ENCODE measurements at regions not wholly inside any gene's neighbourhood (a gene's known extent, or its start where the extent isn't known, plus 50 kb on each side); places are given as distances from the start of the nearest gene placed in this dataset.

DNA sequence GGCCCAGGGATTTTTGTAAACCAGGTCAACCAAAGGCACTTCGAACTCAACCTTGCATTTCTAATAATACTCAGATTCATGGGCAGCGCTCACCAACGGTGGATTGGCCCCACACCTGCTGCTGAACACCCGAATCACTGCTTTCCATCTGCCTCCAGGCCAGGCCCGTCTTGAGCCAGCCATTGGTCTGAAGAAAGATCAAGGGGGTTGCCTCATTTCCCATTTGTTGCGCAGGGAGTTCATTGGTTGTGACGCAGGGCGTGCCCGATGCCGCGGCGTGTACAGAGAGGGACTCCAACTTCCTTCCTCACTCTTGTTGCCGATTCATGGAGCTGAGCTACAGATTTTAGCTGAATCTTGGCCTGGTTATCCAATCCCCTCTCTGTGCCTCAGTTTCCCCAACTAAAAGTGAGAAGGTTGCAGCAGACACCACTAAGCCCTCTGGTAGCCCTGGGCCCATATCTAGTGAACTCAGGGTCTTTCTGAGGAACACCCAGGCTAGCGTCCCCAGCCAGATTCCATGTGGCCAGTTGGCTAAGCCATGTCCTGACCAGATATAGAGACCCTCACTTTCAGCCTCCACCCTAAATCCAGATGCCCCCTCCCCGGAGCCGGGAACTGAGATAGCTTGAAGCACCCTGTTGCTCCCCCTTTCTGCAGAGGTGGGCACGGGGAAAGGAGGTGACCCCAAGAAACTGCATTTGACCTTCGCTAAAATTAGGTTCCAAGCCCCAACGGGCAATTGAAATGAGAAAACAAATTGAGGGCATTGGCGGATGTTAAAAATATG, 60.9 kb upstream of the HPCAL1 start:
- intact Hi-C loops (cut with micrococcal nuclease), result no loop called here
- H3K79me2 ChIP-seq (ENCODE audit: control insufficient read depth, insufficient read depth, low read length), result no peaks in the 10 kb centered on the region
- H3K27ac ChIP-seq (ENCODE audit: low read length in 2 of 2), result no peak overlapping the region
- peaks cover 1 to 5% of the 10 kb centered on the region in 2 donors for H3K4me1 ChIP-seq (ENCODE audit: control insufficient read depth in 2 of 2, insufficient read depth in 2 of 2, low read length in 2 of 2)
- no peak overlapping the region for H3K4me2 ChIP-seq (replicated peaks; ENCODE audit: low read depth, low read length, poor library complexity, severe bottlenecking)
- no peaks in the 10 kb centered on the region for H3K36me3 ChIP-seq (replicated peaks in 1 of 2; ENCODE audit: control extremely low read depth in 1 of 2, control insufficient read depth in 1 of 2, extremely low read depth in 1 of 2, insufficient read depth in 2 of 2, low read length in 1 of 2)
- H3K9me3 Mint-ChIP-seq (ENCODE audit: insufficient read depth), result no peaks in the 10 kb centered on the region
- H3K27ac Mint-ChIP-seq, result no peak overlapping the region
- H3K4me3 ChIP-seq (ENCODE audit: control extremely low read depth in 1 of 5, extremely low read depth in 1 of 5, insufficient read depth in 1 of 5, low read depth in 2 of 5, low read length in 4 of 5), result no peak overlapping the region
- TF ChIP-seq EZH2 (IDR thresholded peaks at IDR 0.05; ENCODE audit: borderline replicate concordance, insufficient read depth, low read depth, low read length, poor library complexity, severe bottlenecking) (no peak), CTCF (IDR thresholded peaks at IDR 0.05) (no peak)
- no peak for DNase-seq
- 85% methylated on average over 19 of the region's 20 CpGs for WGBS (ENCODE audit: insufficient coverage)
- ATAC-seq (ENCODE audit: low read depth), result no peak
- POLR2A ChIA-PET, result no interaction called here
- H2AFZ ChIP-seq (ENCODE audit: insufficient read depth, low read depth, low read length, poor library complexity, severe bottlenecking), result no peak overlapping the region
- no peaks in the 10 kb centered on the region for H3K9me3 ChIP-seq (ENCODE audit: control extremely low read depth in 1 of 3, control insufficient read depth in 2 of 3, insufficient read depth in 1 of 3, low read length in 2 of 3)
- H3K27me3 ChIP-seq (replicated peaks in 1 of 4; ENCODE audit: control extremely low read depth in 1 of 4, control insufficient read depth in 3 of 4, insufficient read depth in 4 of 4, low read length in 3 of 4), result peaks cover 0 to 9% (median 0%) of the 10 kb centered on the region in 4 experiments
- no peak overlapping the region for H3K9ac ChIP-seq (ENCODE audit: low read length)
- H3K27me3 Mint-ChIP-seq, result peaks cover 4% of the 10 kb centered on the region
- H3K4me1 Mint-ChIP-seq, result no peaks in the 10 kb centered on the region
- CTCF ChIA-PET, result no interaction called here
- H4K20me1 ChIP-seq (ENCODE audit: control insufficient read depth, insufficient read depth, low read length, poor library complexity, severe bottlenecking), result no peaks in the 10 kb centered on the region
- H3K4me3 Mint-ChIP-seq, result no peak overlapping the region

GRCh38 chr2:10242451-10242850, 60.3 kb upstream of the HPCAL1 start:
- no peaks in the 10 kb centered on the region for H3K4me1 Mint-ChIP-seq
- WGBS (ENCODE audit: insufficient coverage), result 93% methylated on average over 14 of the region's 15 CpGs
- intact Hi-C loops (cut with micrococcal nuclease), result no loop called here

More at GRCh38 chr2:10242451-10242850, 60.3 kb upstream of the HPCAL1 start:
- TF ChIP-seq EZH2 (IDR thresholded peaks at IDR 0.05; ENCODE audit: borderline replicate concordance, insufficient read depth, low read depth, low read length, poor library complexity, severe bottlenecking), result no peak
- TF ChIP-seq CTCF (IDR thresholded peaks at IDR 0.05), result no peak
- Mint-ChIP-seq H3K9me3 (ENCODE audit: insufficient read depth) (no peaks in the 10 kb centered on the region), H3K4me3 (no peak overlapping the region), H3K27ac (no peak overlapping the region), H3K27me3 (peaks cover 4% of the 10 kb centered on the region)
- no peak overlapping the region for H3K27ac ChIP-seq (ENCODE audit: low read length in 2 of 2)
- H4K20me1 ChIP-seq (ENCODE audit: control insufficient read depth, insufficient read depth, low read length, poor library complexity, severe bottlenecking), result no peaks in the 10 kb centered on the region
- H3K9ac ChIP-seq (ENCODE audit: low read length), result no peak overlapping the region
- no peak overlapping the region for H3K4me2 ChIP-seq (replicated peaks; ENCODE audit: low read depth, low read length, poor library complexity, severe bottlenecking)
- ChIA-PET POLR2A (no interaction called here), CTCF (no interaction called here)
- no peak for ATAC-seq (ENCODE audit: low read depth)
- H3K27me3 ChIP-seq (replicated peaks in 1 of 4; ENCODE audit: control extremely low read depth in 1 of 4, control insufficient read depth in 3 of 4, insufficient read depth in 4 of 4, low read length in 3 of 4), result peaks cover 0 to 9% (median 0%) of the 10 kb centered on the region in 4 experiments
- H2AFZ ChIP-seq (ENCODE audit: insufficient read depth, low read depth, low read length, poor library complexity, severe bottlenecking), result no peak overlapping the region
- H3K9me3 ChIP-seq (ENCODE audit: control extremely low read depth in 1 of 3, control insufficient read depth in 2 of 3, insufficient read depth in 1 of 3, low read length in 2 of 3), result no peaks in the 10 kb centered on the region
- H3K4me1 ChIP-seq (ENCODE audit: control insufficient read depth in 2 of 2, insufficient read depth in 2 of 2, low read length in 2 of 2), result peaks cover 3 to 5% of the 10 kb centered on the region in 2 donors
- H3K4me3 ChIP-seq (ENCODE audit: control extremely low read depth in 1 of 5, extremely low read depth in 1 of 5, insufficient read depth in 1 of 5, low read depth in 2 of 5, low read length in 4 of 5), result no peak overlapping the region
- DNase-seq, result no peak
- no peaks in the 10 kb centered on the region for H3K79me2 ChIP-seq (ENCODE audit: control insufficient read depth, insufficient read depth, low read length)
- H3K36me3 ChIP-seq (replicated peaks in 1 of 2; ENCODE audit: control extremely low read depth in 1 of 2, control insufficient read depth in 1 of 2, extremely low read depth in 1 of 2, insufficient read depth in 2 of 2, low read length in 1 of 2), result no peaks in the 10 kb centered on the region

Data from B cell (primary cell).